SU-DHL-6 (cell line): ENCODE measurements at regions not wholly inside any gene's neighbourhood (a gene's known extent, or its start where the extent isn't known, plus 50 kb on each side); places are given as distances from the start of the nearest gene placed in this dataset.

Experiments
- EZH2phosphoT487 ChIP-seq: fragments of 200-600 bp; sonication (generic), shearing (Covaris generic); conservative IDR thresholded peaks from 2 replicates; pipeline ENCODE4 v1.6.1; 2018; ENCODE audit warnings: mild to moderate bottlenecking, antibody characterized with exemption, low read length, moderate library complexity, mixed read lengths
- TF ChIP-seq, protein P1 (sequence below): fragments of 200-600 bp; sonication (generic); IDR thresholded peaks from one replicate; pipeline ENCODE4 v1.5.1; 2017; ENCODE audit warnings: antibody characterized with exemption, mild to moderate bottlenecking, low read length, moderate library complexity; ENCODE audit not compliant: insufficient read depth, poor library complexity, severe bottlenecking

DNA sequence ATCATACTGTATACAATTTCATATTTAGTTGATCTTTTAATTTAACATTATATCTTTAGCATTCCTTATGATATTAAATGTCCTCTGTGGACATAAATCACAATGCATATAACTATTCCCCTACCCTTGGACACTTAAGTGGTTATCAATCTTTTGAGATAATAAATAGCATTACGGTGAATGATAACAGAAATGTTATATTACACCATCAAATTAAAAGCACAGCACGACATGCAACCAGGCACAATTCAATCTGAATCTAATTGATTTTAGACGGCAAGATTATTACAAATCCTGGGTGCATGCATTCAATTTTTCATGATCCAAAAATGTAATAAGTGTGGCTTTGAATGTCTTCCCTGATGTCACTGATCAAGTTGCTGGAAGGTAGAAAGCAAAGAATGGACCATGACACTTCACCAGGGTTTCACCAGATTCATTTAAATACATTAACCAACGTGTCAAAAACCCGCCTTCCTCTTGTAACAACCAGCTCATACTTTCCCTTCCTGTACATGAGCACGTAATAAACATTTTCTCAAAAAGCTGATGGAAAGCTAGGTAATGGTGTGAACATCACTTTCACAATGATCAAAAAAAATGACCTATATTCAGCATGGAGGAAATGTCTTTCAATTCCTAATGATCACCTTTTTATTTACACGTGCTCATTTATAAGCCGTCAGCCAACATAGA, 513.7 kb upstream of the ID2 start:
- TF ChIP-seq, protein P1, sequence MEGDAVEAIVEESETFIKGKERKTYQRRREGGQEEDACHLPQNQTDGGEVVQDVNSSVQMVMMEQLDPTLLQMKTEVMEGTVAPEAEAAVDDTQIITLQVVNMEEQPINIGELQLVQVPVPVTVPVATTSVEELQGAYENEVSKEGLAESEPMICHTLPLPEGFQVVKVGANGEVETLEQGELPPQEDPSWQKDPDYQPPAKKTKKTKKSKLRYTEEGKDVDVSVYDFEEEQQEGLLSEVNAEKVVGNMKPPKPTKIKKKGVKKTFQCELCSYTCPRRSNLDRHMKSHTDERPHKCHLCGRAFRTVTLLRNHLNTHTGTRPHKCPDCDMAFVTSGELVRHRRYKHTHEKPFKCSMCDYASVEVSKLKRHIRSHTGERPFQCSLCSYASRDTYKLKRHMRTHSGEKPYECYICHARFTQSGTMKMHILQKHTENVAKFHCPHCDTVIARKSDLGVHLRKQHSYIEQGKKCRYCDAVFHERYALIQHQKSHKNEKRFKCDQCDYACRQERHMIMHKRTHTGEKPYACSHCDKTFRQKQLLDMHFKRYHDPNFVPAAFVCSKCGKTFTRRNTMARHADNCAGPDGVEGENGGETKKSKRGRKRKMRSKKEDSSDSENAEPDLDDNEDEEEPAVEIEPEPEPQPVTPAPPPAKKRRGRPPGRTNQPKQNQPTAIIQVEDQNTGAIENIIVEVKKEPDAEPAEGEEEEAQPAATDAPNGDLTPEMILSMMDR, result no peak
- TF ChIP-seq EZH2phosphoT487, result no peak
